Activated naive CD8-positive, alpha-beta T cell treated with anti-CD3 and anti-CD28 coated beads for 36 hours (primary cell): ENCODE measurements at regions not wholly inside any gene's neighbourhood (a gene's known extent, or its start where the extent isn't known, plus 50 kb on each side); places are given as distances from the start of the nearest gene placed in this dataset.

Source experiments
- DNase-seq: peaks from one replicate; pipeline ENCODE4 v3.0.0; 2021
- H3K27ac Mint-ChIP-seq: one replicate; pipeline ENCODE4 v1.8.0; 2022; ENCODE audit warnings: mild to moderate bottlenecking, moderate library complexity, mixed read lengths
- H3K27me3 Mint-ChIP-seq: one replicate; pipeline ENCODE4 v1.8.0; 2022; ENCODE audit warnings: mild to moderate bottlenecking, mixed read lengths
- H3K36me3 Mint-ChIP-seq: one replicate; pipeline ENCODE4 v1.8.0; 2021; ENCODE audit warnings: mild to moderate bottlenecking, mixed read lengths
- H3K4me1 Mint-ChIP-seq: one replicate; pipeline ENCODE4 v1.8.0; 2021; ENCODE audit warnings: mixed read lengths
- H3K4me3 Mint-ChIP-seq: one replicate; pipeline ENCODE4 v1.8.0; 2022; ENCODE audit warnings: mild to moderate bottlenecking, moderate library complexity, mixed read lengths
- H3K9me3 Mint-ChIP-seq: one replicate; pipeline ENCODE4 v1.8.0; 2022; ENCODE audit warnings: mixed read lengths

GRCh38 chr22:47718337-47718736 lies 955.9 kb downstream of the TBC1D22A start:
- no peaks in the 10 kb centered on the region for H3K36me3 Mint-ChIP-seq
- no peaks in the 10 kb centered on the region for H3K9me3 Mint-ChIP-seq
- DNase-seq = no peak
- H3K4me3 Mint-ChIP-seq = no peak overlapping the region
- no peak overlapping the region for H3K27ac Mint-ChIP-seq
- H3K4me1 Mint-ChIP-seq = no peaks in the 10 kb centered on the region
- peaks cover 40% of the 10 kb centered on the region for H3K27me3 Mint-ChIP-seq

GRCh38 chr22:47716890-47717615 lies 954.6 kb downstream of the TBC1D22A start:
- Mint-ChIP-seq H3K36me3 (no peaks in the 10 kb centered on the region), H3K4me1 (no peaks in the 10 kb centered on the region), H3K27ac (no peak overlapping the region), H3K9me3 (no peaks in the 10 kb centered on the region), H3K27me3 (peaks cover 42% of the 10 kb centered on the region), H3K4me3 (no peak overlapping the region)
- DNase-seq = no peak

DNA sequence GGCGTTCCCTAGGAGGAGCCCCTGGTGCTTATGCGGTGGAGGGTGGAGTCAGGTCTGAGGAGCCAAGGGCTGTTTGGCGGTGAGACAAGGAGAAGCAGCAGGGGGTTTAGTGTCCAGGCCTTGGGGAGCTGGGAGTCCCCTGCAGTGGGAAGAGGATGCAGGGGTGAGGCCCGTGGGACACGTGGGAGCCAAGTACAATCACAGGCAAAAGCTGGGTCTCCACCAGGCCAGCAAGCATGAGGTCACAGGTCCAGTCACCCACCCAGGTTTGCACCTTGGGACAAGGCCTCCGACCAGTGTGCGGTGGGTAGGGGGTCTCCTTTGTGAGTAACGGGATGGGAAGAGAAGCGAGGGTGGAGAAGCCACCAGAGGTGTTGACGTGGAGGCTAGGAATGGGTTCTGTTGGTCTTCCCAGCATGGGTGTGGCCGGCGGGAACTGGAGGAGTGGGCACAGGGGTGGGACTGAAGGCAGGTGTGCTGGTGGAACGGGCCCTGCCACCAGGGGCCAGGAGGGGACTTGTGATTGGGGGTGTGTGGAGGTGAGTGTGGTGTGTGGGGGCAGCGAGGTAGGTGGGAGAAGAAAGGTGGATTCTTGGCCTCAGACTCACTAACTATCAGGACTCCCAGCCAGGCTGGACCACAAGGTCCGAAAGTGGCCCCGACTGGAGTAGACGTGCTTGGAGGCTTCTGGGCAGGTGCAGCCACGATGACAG lies 953.6 kb downstream of the TBC1D22A start:
- no peaks in the 10 kb centered on the region for H3K9me3 Mint-ChIP-seq

DNA sequence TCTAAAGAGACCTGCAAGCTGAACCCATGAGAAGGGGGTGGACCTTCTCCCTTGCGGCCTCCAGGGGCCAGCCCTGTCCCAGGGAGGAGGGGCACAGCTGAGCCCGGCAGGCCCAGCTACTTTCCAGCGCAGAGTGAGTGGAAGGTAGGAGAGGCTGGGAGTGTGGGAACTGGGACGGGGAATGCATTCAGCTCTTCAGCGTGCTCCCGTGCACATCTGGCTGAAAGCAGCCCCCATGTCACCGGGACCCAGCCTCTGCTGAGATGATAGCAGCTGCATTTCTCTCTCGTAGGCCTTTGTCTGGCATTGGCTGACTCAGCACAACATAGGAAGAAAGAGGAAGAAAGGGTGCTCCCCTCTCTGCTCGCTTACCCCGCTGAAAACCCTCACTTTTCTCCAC lies 951.5 kb downstream of the TBC1D22A start:
- Mint-ChIP-seq H3K4me1 (no peaks in the 10 kb centered on the region), H3K4me3 (no peak overlapping the region), H3K36me3 (no peaks in the 10 kb centered on the region)

More for the DNA sequence above, 953.6 kb downstream of the TBC1D22A start:
- DNase-seq = no peak
- Mint-ChIP-seq H3K27ac (no peak overlapping the region), H3K27me3 (peaks cover 45% of the 10 kb centered on the region), H3K36me3 (no peaks in the 10 kb centered on the region), H3K4me3 (no peak overlapping the region), H3K4me1 (no peaks in the 10 kb centered on the region)

DNA sequence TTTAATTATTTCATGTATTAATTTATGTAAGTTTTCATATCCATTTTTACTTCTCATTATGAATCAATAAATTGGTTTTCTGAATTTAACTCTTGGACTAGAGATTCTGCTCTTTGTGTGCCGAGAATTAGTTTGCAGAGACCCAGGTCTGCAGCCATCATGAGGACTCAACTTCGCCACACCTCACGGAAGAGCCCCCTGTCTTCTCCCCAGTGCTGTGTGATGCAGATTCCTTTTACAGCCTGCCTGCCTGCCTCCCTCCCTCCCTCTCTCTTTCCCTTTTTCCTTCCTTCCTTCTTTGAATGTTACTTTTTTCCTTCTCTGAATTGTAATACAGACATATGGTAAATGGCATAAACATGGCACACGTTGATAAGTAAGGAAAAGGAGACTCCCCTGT lies 947.7 kb downstream of the TBC1D22A start:
- Mint-ChIP-seq H3K27ac (no peak overlapping the region), H3K9me3 (no peaks in the 10 kb centered on the region)

More for the DNA sequence above, 951.5 kb downstream of the TBC1D22A start:
- no peaks in the 10 kb centered on the region for H3K9me3 Mint-ChIP-seq
- DNase-seq = no peak
- peaks cover 34% of the 10 kb centered on the region for H3K27me3 Mint-ChIP-seq
- H3K27ac Mint-ChIP-seq = no peak overlapping the region

GRCh38 chr22:47705350-47705749 lies 942.9 kb downstream of the TBC1D22A start:
- Mint-ChIP-seq H3K4me3 (no peak overlapping the region), H3K4me1 (no peaks in the 10 kb centered on the region), H3K27me3 (peaks cover 18% of the 10 kb centered on the region), H3K27ac (no peak overlapping the region), H3K36me3 (no peaks in the 10 kb centered on the region), H3K9me3 (no peaks in the 10 kb centered on the region)
- DNase-seq = no peak

More for the DNA sequence above, 947.7 kb downstream of the TBC1D22A start:
- H3K4me1 Mint-ChIP-seq = no peaks in the 10 kb centered on the region
- no peak overlapping the region for H3K4me3 Mint-ChIP-seq
- no peak for DNase-seq
- no peaks in the 10 kb centered on the region for H3K36me3 Mint-ChIP-seq
- peaks cover 34% of the 10 kb centered on the region for H3K27me3 Mint-ChIP-seq

- Mint-ChIP-seq H3K9me3 (no peaks in the 10 kb centered on the region), H3K4me3 (no peak overlapping the region), H3K27ac (no peak overlapping the region), H3K36me3 (no peaks in the 10 kb centered on the region), H3K4me1 (no peaks in the 10 kb centered on the region), H3K27me3 (no peaks in the 10 kb centered on the region)
- no peak for DNase-seq
Measured at GRCh38 chr22:47698906-47699305, 936.5 kb downstream of the TBC1D22A start.

- Mint-ChIP-seq H3K4me3 (no peak overlapping the region), H3K27me3 (no peaks in the 10 kb centered on the region), H3K36me3 (no peaks in the 10 kb centered on the region), H3K4me1 (no peaks in the 10 kb centered on the region), H3K9me3 (no peaks in the 10 kb centered on the region), H3K27ac (no peak overlapping the region)
- no peak for DNase-seq
Measured at GRCh38 chr22:47697861-47698260, 935.4 kb downstream of the TBC1D22A start.

GRCh38 chr22:47696776-47697175 lies 934.3 kb downstream of the TBC1D22A start:
- H3K27ac Mint-ChIP-seq = no peak overlapping the region

GRCh38 chr22:47695176-47695575 lies 932.7 kb downstream of the TBC1D22A start:
- H3K9me3 Mint-ChIP-seq = no peaks in the 10 kb centered on the region
- no peak for DNase-seq
- no peaks in the 10 kb centered on the region for H3K36me3 Mint-ChIP-seq
- no peak overlapping the region for H3K4me3 Mint-ChIP-seq
- H3K27ac Mint-ChIP-seq = no peak overlapping the region
- H3K4me1 Mint-ChIP-seq = no peaks in the 10 kb centered on the region
- H3K27me3 Mint-ChIP-seq = no peaks in the 10 kb centered on the region

More at GRCh38 chr22:47696776-47697175, 934.3 kb downstream of the TBC1D22A start:
- Mint-ChIP-seq H3K36me3 (no peaks in the 10 kb centered on the region), H3K9me3 (no peaks in the 10 kb centered on the region), H3K4me1 (no peaks in the 10 kb centered on the region), H3K27me3 (no peaks in the 10 kb centered on the region), H3K4me3 (no peak overlapping the region)
- no peak for DNase-seq

GRCh38 chr22:47694536-47695130 lies 932.2 kb downstream of the TBC1D22A start:
- Mint-ChIP-seq H3K4me3 (no peak overlapping the region), H3K4me1 (no peaks in the 10 kb centered on the region), H3K9me3 (no peaks in the 10 kb centered on the region), H3K36me3 (no peaks in the 10 kb centered on the region), H3K27me3 (no peaks in the 10 kb centered on the region), H3K27ac (no peak overlapping the region)
- DNase-seq = no peak

DNA sequence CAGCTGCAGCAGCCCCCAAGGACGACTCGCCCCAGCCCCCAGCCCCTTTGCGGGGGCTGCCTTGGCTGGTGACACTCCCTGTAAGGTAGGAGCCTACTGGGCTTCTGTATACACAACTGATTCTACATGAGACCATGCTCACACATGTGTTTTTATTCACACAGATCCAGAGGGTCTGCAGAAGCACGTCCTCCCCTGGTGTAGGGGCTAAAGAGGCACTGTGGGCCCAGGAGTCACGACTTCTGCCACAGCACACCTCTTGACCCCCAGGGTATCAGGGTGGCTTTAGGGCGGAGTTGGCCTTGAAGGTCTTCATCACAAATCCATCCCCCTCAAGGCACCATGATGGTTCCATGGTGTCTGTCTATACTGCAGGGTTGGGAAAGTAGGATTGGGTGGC lies 931.2 kb downstream of the TBC1D22A start:
- Mint-ChIP-seq H3K4me1 (no peaks in the 10 kb centered on the region), H3K9me3 (no peaks in the 10 kb centered on the region), H3K4me3 (no peak overlapping the region), H3K36me3 (no peaks in the 10 kb centered on the region), H3K27ac (no peak overlapping the region), H3K27me3 (no peaks in the 10 kb centered on the region)
- DNase-seq = no peak

GRCh38 chr22:47692811-47693210 lies 930.4 kb downstream of the TBC1D22A start:
- H3K27me3 Mint-ChIP-seq = no peaks in the 10 kb centered on the region
- no peaks in the 10 kb centered on the region for H3K9me3 Mint-ChIP-seq
- H3K27ac Mint-ChIP-seq = no peak overlapping the region
- no peak for DNase-seq
- H3K4me1 Mint-ChIP-seq = no peaks in the 10 kb centered on the region
- H3K4me3 Mint-ChIP-seq = no peak overlapping the region
- no peaks in the 10 kb centered on the region for H3K36me3 Mint-ChIP-seq

DNA sequence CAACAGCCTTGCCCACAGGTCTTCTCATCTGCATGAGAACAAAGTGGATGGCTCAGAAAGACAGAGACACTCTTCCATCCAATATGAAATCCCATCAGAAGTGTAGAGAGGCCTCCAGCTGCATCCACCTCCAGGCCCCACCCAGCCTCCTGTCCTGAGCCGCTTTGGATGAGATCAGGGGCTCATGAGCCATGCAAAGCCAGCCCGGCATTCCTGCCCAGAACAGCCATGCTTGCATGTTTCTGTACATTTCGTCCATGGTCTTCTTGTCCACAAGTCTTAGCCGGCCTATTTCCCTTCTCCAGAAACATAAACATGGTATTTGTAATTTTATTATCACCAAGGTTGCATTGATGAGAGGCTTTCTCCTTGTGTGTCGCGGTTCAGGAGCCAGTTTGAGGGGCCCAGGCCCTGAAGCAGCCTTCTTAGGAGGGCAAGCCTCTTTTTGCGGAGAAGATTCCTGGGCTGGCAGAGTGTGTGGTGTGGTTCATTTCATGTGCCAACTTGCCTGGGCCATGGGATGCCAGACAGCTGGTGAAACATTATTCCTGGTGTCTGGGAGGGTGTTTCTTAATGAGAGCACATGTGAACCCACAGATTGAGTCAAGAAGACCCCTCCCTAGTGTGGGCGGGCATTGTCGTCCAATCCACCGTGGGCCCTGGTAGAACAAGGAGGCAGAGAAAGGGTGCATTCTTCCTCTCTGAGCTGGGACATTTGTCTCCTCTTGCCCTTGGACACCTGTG lies 928.9 kb downstream of the TBC1D22A start:
- Mint-ChIP-seq H3K9me3 (no peaks in the 10 kb centered on the region), H3K27me3 (peaks cover 6% of the 10 kb centered on the region), H3K4me1 (no peaks in the 10 kb centered on the region), H3K4me3 (no peak overlapping the region), H3K27ac (no peak overlapping the region), H3K36me3 (no peaks in the 10 kb centered on the region)
- DNase-seq = no peak

GRCh38 chr22:47690586-47690985 lies 928.1 kb downstream of the TBC1D22A start:
- no peak for DNase-seq
- Mint-ChIP-seq H3K9me3 (no peaks in the 10 kb centered on the region), H3K4me1 (no peaks in the 10 kb centered on the region), H3K27me3 (peaks cover 6% of the 10 kb centered on the region), H3K36me3 (no peaks in the 10 kb centered on the region), H3K27ac (no peak overlapping the region), H3K4me3 (no peak overlapping the region)
